A673 (cell line): ENCODE measurements at regions not wholly inside any gene's neighbourhood (a gene's known extent, or its start where the extent isn't known, plus 50 kb on each side); places are given as distances from the start of the nearest gene placed in this dataset.
A peak's percentile ranks its signal among the peaks of the same experiment; 100 is the strongest.

Experiments used
- BruUV-seq: library from RNA; stranded (reverse); fragments of 400-500 nt; replicated peaks from 2 replicates; lab custom pipeline; 2021; lab: Mats Ljungman, UMichigan
- CTCF ChIA-PET: fragments of 300-600 bp; sonication (Branson Sonifier 250); formaldehyde crosslinking; loops from one replicate; lab custom pipeline; 2022; ENCODE audit warnings: antibody characterized with exemption; lab: Charles Lee
- POLR2A ChIA-PET: fragments of 300-600 bp; sonication (Branson Sonifier 250); formaldehyde crosslinking; loops from one replicate; lab custom pipeline; 2022; ENCODE audit warnings: antibody characterized with exemption; ENCODE audit not compliant: low non-redundant PET; lab: Charles Lee
- DNase-seq: peaks from one replicate; pipeline ENCODE4 v3.0.0-alpha.2; 2015; ENCODE audit warnings: low spot score
- H3K27ac ChIP-seq: fragments of 200-600 bp; sonication (generic); 2 replicates; pipeline ENCODE4 v1.5.1; 2016; ENCODE audit warnings: mixed run types, low read depth, mild to moderate bottlenecking, mixed read lengths, antibody characterized with exemption, low read length; ENCODE audit not compliant: poor library complexity, severe bottlenecking
- H3K27me3 ChIP-seq: fragments of 200-600 bp; sonication (generic); replicated peaks from 2 replicates; pipeline ENCODE4 v1.6.1; 2017; ENCODE audit warnings: mixed run types, low read depth, mild to moderate bottlenecking, mixed read lengths, antibody characterized with exemption, low read length; ENCODE audit not compliant: insufficient read depth, poor library complexity
- H3K36me3 ChIP-seq: fragments of 200-600 bp; sonication (generic); 2 replicates; pipeline ENCODE4 v1.6.1; 2016; ENCODE audit warnings: mixed run types, mild to moderate bottlenecking, mixed read lengths, antibody characterized with exemption, low read length; ENCODE audit not compliant: insufficient read depth, poor library complexity, severe bottlenecking
- H3K4me1 ChIP-seq: fragments of 200-600 bp; sonication (generic); 2 replicates; pipeline ENCODE4 v1.6.1; 2017; ENCODE audit warnings: mixed run types, mild to moderate bottlenecking, mixed read lengths, antibody characterized with exemption, low read length; ENCODE audit not compliant: insufficient read depth, poor library complexity, severe bottlenecking
- H3K4me3 ChIP-seq: fragments of 200-600 bp; sonication (generic); 2 replicates; pipeline ENCODE4 v1.5.1; 2016; ENCODE audit warnings: low read depth, mixed run types, mild to moderate bottlenecking, mixed read lengths, low read length; ENCODE audit not compliant: poor library complexity, severe bottlenecking
- H3K9me3 ChIP-seq: fragments of 200-600 bp; sonication (generic); 2 replicates; pipeline ENCODE4 v1.6.1; 2016; ENCODE audit warnings: mixed run types, low read depth, mild to moderate bottlenecking, mixed read lengths, antibody characterized with exemption, low read length; ENCODE audit not compliant: poor library complexity, severe bottlenecking
- EZH2 ChIP-seq: fragments of 200-600 bp; sonication (generic); IDR thresholded peaks from 2 replicates; pipeline ENCODE4 v1.6.1; 2017; ENCODE audit warnings: borderline replicate concordance, low read depth, mild to moderate bottlenecking, mixed read lengths, antibody characterized with exemption, low read length; ENCODE audit not compliant: poor library complexity, severe bottlenecking
- intact Hi-C: fragments of 100-400 bp; cut with micrococcal nuclease; formaldehyde crosslinking; loops from one replicate; pipeline ENCODE4 v1.10.0; 2022; ENCODE audit not compliant: unreplicated experiment
- TF ChIP-seq, protein P1 (sequence below): fragments of 300-800, 200-600 bp; sonication (generic); conservative IDR thresholded peaks from 2 replicates; pipeline ENCODE4 v1.5.1; 2017; ENCODE audit warnings: low read depth, mild to moderate bottlenecking, antibody characterized with exemption, low read length, moderate library complexity, mixed read lengths

DNA sequence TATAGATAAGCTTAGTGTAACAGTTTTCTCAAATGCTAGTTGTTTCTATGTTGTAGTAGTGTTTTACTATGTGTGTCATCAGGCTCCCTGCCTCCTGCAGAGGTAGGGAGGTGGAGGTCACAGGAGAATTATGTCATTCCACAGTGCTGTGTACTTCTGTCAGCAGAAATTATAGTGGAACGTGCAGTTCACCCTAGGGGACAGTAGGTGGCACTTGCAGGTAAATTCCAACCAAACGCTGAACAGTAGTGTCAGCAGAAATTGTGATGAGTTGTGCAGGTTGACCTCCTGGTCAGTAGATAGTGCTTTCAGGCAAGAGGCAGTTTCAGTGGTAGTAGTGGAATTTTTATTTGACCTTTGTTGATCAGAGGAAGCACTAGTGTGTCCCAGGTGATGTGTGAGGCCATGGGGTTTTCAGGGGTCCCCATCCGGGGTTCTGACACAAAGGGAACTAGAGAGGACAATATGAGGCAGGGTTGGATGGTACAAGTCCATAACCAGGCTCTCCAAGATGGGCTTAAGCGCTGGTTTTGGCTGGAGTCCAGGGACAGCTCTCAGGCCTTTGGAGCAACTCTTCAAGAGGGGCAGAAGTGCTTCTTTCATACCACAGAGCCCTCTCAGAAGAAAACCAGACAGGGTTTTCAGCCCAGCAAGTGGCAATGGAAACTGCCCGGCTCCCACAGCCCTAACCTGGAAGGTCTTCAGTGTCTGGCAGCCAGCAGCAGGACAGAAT lies 402.9 kb downstream of the CYLC2 start:
- Histone ChIP-seq H3K4me1 (no peaks in the 10 kb centered on the region), H3K27ac (no peak overlapping the region), H3K36me3 (no peaks in the 10 kb centered on the region), H3K9me3 (no peaks in the 10 kb centered on the region), H3K4me3 (no peak overlapping the region), H3K27me3 (no peaks in the 10 kb centered on the region)
- TF ChIP-seq, protein P1, sequence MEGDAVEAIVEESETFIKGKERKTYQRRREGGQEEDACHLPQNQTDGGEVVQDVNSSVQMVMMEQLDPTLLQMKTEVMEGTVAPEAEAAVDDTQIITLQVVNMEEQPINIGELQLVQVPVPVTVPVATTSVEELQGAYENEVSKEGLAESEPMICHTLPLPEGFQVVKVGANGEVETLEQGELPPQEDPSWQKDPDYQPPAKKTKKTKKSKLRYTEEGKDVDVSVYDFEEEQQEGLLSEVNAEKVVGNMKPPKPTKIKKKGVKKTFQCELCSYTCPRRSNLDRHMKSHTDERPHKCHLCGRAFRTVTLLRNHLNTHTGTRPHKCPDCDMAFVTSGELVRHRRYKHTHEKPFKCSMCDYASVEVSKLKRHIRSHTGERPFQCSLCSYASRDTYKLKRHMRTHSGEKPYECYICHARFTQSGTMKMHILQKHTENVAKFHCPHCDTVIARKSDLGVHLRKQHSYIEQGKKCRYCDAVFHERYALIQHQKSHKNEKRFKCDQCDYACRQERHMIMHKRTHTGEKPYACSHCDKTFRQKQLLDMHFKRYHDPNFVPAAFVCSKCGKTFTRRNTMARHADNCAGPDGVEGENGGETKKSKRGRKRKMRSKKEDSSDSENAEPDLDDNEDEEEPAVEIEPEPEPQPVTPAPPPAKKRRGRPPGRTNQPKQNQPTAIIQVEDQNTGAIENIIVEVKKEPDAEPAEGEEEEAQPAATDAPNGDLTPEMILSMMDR, result peak; percentile 60
- no peak for TF ChIP-seq EZH2
- DNase-seq, result peak; percentile 19
- POLR2A ChIA-PET, result interaction anchor here (0.8 kb wide), 1 partner anchor 377 kb away, joined by 4 read pairs; no protein-coding TSS in a partner anchor
- intact Hi-C loops, result no loop called here
- BruUV-seq, result no TSS peak
- CTCF ChIA-PET, result no interaction called here

DNA sequence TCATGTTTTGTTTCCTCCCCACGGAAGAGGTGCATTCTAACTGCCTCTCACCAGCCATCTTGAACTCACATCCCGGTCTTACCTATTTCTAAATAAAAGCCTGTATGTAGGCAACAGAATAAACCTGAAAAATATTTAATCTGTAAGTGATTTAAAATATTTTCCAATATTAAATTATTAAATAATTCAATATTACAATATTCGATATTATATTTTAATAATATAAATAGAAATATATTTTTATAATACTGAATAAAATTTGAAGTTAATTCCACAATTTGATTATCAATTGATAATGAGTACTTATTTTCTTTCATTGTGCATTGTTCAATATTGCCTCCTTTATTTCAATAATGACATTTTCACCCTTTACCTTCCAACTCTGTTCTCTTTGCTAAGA lies 404.4 kb downstream of the CYLC2 start:
- Histone ChIP-seq H3K27ac (no peak overlapping the region), H3K36me3 (no peaks in the 10 kb centered on the region), H3K4me3 (no peak overlapping the region), H3K9me3 (no peaks in the 10 kb centered on the region), H3K4me1 (no peaks in the 10 kb centered on the region), H3K27me3 (no peaks in the 10 kb centered on the region)
- intact Hi-C loops, result no loop called here
- no TSS peak for BruUV-seq
- POLR2A ChIA-PET, result no interaction called here
- TF ChIP-seq, protein P1, result no peak
- TF ChIP-seq EZH2, result no peak
- DNase-seq, result no peak
- CTCF ChIA-PET, result no interaction called here

DNA sequence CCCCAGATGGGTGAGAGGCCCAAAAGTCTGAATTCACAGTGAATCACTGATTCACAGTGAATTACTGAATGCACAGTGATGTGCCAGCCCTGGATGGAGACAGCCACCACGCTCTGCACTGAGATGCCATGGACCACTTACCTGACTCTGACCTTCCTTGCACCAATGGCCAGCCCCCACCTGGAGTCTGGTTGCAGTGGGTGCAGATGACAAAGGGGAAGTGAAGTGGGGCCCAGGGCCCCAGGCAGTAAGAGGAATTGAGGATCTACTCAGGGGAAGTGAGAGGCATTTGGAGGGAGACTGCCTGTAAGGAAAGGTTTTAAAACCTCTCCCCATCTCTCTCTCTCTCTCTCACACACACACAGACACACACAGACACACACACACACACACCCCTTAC lies 412.1 kb downstream of the CYLC2 start:
- no TSS peak for BruUV-seq
- DNase-seq, result no peak
- Histone ChIP-seq H3K9me3 (no peaks in the 10 kb centered on the region), H3K4me3 (no peak overlapping the region), H3K36me3 (no peaks in the 10 kb centered on the region), H3K27me3 (no peaks in the 10 kb centered on the region), H3K4me1 (no peaks in the 10 kb centered on the region), H3K27ac (no peak overlapping the region)
- POLR2A ChIA-PET, result no interaction called here
- CTCF ChIA-PET, result no interaction called here
- intact Hi-C loops, result no loop called here
- TF ChIP-seq EZH2, result no peak
- TF ChIP-seq, protein P1, result no peak
